Breast epithelium (tissue), 3 donors: ENCODE measurements at regions not wholly inside any gene's neighbourhood (a gene's known extent, or its start where the extent isn't known, plus 50 kb on each side); places are given as distances from the start of the nearest gene placed in this dataset.

Experiments used
- CTCF ChIP-seq, 3 donors: fragments of 450-650 bp; IDR thresholded peaks; one replicate each; pipeline ENCODE4 v1.5.1; 2016 to 2017; ENCODE audit warnings: antibody characterized with exemption in 3 of 3, mild to moderate bottlenecking in 3 of 3, moderate library complexity in 3 of 3
- POLR2A ChIP-seq: fragments of 450-650 bp; IDR thresholded peaks from one replicate; pipeline ENCODE4 v1.6.1; 2016; ENCODE audit warnings: antibody characterized with exemption, mild to moderate bottlenecking, moderate library complexity
- POLR2AphosphoS5 ChIP-seq, 3 donors: sonication (generic); formaldehyde crosslinking; IDR thresholded peaks; one replicate each; pipeline ENCODE4 v1.6.1; 2017; ENCODE audit warnings: antibody characterized with exemption in 3 of 3

GRCh38 chr6:19322691-19323485 is 514.3 kb upstream of the ID4 start:
- TF ChIP-seq POLR2A (no peak), POLR2AphosphoS5 (IDR thresholded peaks at IDR 0.05) (no peak), CTCF (IDR thresholded peaks at IDR 0.05) (no peak)
